ENCODE measurements at regions not wholly inside any gene's neighbourhood (a gene's known extent, or its start where the extent isn't known, plus 50 kb on each side); places are given as distances from the start of the nearest gene placed in this dataset.

DNA sequence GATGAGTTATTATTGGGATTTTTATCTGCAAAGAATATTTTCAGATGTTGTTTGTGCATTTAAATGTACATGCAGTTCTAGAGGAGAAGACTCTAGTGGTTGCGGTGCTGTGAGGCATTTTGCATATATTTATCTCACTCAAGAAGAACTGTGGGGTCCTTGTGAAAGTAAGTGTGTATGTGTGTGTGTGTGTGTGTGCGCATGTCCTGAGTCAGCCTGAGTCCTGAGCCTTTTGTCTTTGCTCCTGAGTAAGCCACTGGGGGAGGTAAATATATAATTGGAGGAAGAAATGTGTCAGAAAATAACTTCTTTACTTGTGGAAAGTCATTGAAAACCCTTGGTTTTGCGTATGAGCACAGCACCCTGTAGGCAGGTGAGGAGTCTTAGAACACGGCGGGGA is 55.6 kb upstream of the CD34 start (continued):
- TF ChIP-seq, protein P1, sequence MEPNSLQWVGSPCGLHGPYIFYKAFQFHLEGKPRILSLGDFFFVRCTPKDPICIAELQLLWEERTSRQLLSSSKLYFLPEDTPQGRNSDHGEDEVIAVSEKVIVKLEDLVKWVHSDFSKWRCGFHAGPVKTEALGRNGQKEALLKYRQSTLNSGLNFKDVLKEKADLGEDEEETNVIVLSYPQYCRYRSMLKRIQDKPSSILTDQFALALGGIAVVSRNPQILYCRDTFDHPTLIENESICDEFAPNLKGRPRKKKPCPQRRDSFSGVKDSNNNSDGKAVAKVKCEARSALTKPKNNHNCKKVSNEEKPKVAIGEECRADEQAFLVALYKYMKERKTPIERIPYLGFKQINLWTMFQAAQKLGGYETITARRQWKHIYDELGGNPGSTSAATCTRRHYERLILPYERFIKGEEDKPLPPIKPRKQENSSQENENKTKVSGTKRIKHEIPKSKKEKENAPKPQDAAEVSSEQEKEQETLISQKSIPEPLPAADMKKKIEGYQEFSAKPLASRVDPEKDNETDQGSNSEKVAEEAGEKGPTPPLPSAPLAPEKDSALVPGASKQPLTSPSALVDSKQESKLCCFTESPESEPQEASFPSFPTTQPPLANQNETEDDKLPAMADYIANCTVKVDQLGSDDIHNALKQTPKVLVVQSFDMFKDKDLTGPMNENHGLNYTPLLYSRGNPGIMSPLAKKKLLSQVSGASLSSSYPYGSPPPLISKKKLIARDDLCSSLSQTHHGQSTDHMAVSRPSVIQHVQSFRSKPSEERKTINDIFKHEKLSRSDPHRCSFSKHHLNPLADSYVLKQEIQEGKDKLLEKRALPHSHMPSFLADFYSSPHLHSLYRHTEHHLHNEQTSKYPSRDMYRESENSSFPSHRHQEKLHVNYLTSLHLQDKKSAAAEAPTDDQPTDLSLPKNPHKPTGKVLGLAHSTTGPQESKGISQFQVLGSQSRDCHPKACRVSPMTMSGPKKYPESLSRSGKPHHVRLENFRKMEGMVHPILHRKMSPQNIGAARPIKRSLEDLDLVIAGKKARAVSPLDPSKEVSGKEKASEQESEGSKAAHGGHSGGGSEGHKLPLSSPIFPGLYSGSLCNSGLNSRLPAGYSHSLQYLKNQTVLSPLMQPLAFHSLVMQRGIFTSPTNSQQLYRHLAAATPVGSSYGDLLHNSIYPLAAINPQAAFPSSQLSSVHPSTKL (CRISPR knock-in tag; IDR thresholded peaks at IDR 0.05): no peak
- TF ChIP-seq TEAD3 (CRISPR knock-in tag; optimal IDR thresholded peaks at IDR 0.05; ENCODE audit: borderline replicate concordance): no peak

DNA sequence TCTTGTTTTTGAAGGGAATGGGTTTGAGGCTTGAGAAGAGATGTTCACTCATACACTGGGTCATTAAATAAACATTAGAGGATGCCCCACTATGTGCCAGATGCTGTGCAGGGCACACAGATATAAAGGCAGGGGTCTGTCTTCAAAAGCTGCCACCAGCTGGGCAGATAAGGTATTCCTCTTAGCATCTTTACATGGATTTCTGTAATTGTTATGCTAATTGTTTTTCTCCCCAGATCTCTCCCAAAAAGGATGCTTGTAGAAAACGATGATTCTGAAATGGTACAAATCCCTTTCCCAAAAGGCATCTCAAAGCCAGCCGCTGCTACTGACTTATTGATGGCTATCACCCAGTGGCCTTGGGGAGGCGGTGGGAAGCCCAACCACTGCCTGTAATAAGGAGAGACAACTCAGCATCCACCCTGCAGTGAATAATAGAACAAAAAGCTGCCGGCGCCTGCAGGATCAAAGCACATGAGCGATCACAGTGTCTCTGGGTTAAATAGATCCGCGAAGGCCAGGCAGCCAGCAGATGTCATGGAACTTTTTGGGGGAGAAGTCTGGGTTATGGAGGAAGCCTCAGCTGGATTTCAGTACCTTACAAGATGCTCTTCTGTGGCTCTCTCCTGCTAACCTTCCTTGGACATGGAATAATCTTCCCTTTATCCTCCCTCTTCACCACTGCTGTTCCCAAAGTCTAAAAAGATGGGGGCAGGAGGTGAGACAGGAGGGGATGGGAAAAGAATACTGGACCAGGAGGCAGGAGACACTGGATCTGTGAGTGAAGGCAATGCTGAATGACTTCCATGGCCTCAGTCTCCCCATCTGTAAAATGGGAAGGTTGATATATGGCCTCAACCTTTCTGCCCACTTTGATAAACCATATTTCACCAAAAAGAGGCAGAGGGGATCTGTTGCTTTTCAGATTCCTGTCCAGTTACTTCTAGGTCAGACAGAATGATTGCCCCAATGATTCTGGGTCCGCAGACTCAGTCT is 54.8 kb upstream of the CD34 start:
- peak; percentile 44 for DNase-seq (ENCODE audit: low spot score)
- Histone ChIP-seq H3K4me1 (ENCODE audit: insufficient read depth, low read length) (peaks cover 13% of the 10 kb centered on the region), H3K27me3 (ENCODE audit: control insufficient read depth in 1 of 2, insufficient read depth in 2 of 2, low read length in 2 of 2) (peaks cover 0 to 18% of the 10 kb centered on the region in 2 experiments; a peak in 2 of 5 replicates), H2AFZ (ENCODE audit: low read length) (no peak overlapping the region), H3K27ac (ENCODE audit: extremely low read length, insufficient read depth, low read length) (no peak overlapping the region), H4K20me1 (ENCODE audit: insufficient read depth, low read length) (no peaks in the 10 kb centered on the region), H3K4me3 (replicated peaks in 1 of 3; ENCODE audit: insufficient read depth in 1 of 3, low read depth in 2 of 3, low read length in 3 of 3) (no peak overlapping the region), H3K9ac (ENCODE audit: insufficient read depth, low read depth, low read length) (no peak overlapping the region), H3K36me3 (replicated peaks in 1 of 2; ENCODE audit: control insufficient read depth in 1 of 2, insufficient read depth in 2 of 2, low read length in 2 of 2) (no peaks in the 10 kb centered on the region), H3K9me3 (ENCODE audit: low read length) (no peaks in the 10 kb centered on the region), H3K79me2 (ENCODE audit: insufficient read depth, low read length) (no peaks in the 10 kb centered on the region), H3K4me2 (ENCODE audit: low read depth, low read length) (no peak overlapping the region)
- ATAC-seq: no peak
- TF ChIP-seq ZNF629 (CRISPR knock-in tag; conservative IDR thresholded peaks at IDR 0.05) (peak; percentile 60), SOX13 (IDR thresholded peaks at IDR 0.05) (no peak), SOX13 (CRISPR knock-in tag; conservative IDR thresholded peaks at IDR 0.05 in 1 of 2, IDR thresholded peaks at IDR 0.05 in 1 of 2) (peak in 1 of 2 experiments; percentile 26; a peak in 2 of 4 replicates), RXRA (CRISPR knock-in tag; IDR thresholded peaks at IDR 0.05) (no peak)
- intact Hi-C loops (cut with micrococcal nuclease; ENCODE audit: unreplicated experiment) (loop anchor here (5.0 kb wide), 1 partner anchor 253 kb away; no protein-coding TSS in a partner anchor), in situ Hi-C loops (cut with HindIII; ENCODE audit: extremely low pct_ligation_motif_present, low pct_unique_long_range_greater_than_20kb) (loop anchor here (5.0 kb wide), 1 partner anchor 138 kb away; no protein-coding TSS in a partner anchor)
- no TSS peak for BruUV-seq (replicated peaks)
- ChIA-PET CTCF (ENCODE audit: low intra/inter-chr PET ratio, low total read pairs) (no interaction called here), POLR2A (no interaction called here)
- 16% methylated on average over 7 of the region's 9 CpGs for WGBS (ENCODE audit: low lambda C conversion rate)
- no peak for FAIRE-seq
